GM19023 (cell line): ENCODE measurements at regions not wholly inside any gene's neighbourhood (a gene's known extent, or its start where the extent isn't known, plus 50 kb on each side); places are given as distances from the start of the nearest gene placed in this dataset.
"Not testable (repeated sequence)": the region's sequence is repeated elsewhere in the genome, so short reads cannot be mapped to it uniquely, and the experiment has no call there.

ENCODE experiments used
- ATAC-seq: cut with Tn5 transposase; IDR thresholded peaks from one replicate; pipeline ENCODE4 v1.9.1; 2021; ENCODE audit warnings: mild to moderate bottlenecking, moderate library complexity; ENCODE audit not compliant: unreplicated experiment

DNA sequence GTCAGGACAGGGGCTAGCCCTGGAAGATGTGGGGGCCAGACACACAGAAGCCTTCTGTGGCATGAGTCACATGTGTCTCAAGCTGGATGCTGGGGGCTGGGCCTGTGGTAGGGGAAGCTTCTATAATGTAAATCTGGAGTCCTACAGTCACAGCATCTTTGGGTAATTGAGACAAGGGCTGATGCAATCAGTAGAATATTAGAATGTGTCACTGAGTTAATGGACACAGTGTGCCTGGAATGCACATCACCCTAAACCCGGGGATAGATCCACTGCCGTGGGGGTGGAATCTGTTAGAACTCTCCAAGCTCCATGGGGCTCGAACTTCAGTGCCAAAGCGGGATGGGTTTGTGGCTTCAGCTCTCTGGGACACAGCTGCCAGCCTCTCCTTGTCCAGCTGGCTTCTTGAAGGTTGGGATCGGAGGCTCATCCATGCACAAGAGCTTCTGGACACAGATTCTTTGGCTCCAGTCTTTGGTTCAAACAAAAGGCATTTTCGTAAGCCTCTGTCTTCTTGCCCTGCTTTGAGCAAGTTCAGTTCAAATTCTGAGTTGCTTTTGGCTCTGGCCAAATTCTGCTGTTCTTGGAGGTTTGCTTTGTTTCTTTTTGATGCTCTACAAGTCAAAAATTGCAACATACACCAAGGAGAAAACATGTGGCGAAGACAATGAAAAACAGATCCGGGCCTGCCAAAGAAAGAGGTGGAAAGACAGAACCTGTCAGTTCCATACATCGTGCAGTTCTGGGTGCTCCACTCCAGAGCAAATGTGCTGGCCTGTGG, 194.8 kb upstream of the ZNF32 start:
- no peak for ATAC-seq

DNA sequence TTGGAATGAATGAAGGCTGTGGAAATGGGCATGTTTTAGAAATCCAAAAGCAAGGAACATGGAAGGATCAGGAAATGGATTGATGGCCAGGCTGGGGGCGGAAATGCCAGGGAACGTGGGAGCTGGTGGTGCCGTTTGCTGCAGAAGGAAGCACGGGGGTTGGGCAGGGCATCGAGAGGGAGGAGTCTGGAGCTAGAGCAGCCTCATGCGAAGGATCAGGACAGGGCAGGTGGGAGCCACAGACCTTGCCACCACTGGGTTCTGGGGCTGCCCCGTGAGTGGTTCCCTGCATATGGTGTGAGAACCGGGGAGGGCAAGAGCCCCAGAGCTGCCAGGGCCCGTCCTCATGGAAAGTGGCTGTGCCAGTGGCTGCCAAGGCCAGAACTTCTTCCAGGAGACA, 193.8 kb upstream of the ZNF32 start:
- no peak for ATAC-seq

- no peak for ATAC-seq
Measured at GRCh38 chr10:43842072-43842471, 193.4 kb upstream of the ZNF32 start.

DNA sequence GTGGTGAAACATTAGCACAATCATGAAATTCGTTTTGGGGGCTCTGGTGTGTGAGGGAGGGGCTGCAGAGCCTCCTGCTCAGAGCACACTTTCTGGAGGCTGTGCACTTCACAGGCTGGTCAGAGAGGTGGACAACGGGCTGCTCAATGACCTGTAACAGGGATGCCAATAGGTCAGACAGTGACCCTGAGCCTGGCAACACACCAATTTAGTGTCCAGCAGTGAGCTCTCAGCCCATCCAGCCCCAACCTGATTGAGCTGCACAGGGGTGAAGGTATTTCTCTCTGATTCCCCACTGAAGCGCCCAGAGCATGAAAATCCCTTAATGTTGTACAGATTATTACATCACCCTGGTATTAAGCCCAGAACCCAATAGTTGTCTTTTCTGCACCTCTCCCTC, 191.3 kb upstream of the ZNF32 start:
- ATAC-seq, result no peak

DNA sequence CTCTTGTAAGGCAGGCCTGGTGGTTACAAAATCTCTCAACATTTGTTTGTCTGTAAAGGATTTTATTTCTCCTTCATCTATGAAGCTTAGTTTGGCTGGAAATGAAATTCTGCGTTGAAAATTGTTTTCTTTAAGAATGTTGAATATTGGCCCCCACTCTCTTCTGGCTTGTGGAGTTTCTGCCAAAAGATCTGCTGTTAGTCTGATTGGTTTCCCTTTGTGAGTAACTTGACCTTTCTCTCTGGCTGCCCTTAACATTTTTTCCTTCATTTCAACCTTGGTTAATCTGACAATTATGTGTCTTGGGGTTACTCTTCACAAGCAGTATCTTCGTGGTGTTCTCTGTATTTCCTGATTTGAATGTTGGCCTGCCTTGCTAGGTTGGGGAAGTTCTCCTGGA, 186.1 kb upstream of the ZNF32 start:
- ATAC-seq, result not testable (repeated sequence)

GRCh38 chr10:43827853-43828252, 179.2 kb upstream of the ZNF32 start:
- ATAC-seq, result no peak

DNA sequence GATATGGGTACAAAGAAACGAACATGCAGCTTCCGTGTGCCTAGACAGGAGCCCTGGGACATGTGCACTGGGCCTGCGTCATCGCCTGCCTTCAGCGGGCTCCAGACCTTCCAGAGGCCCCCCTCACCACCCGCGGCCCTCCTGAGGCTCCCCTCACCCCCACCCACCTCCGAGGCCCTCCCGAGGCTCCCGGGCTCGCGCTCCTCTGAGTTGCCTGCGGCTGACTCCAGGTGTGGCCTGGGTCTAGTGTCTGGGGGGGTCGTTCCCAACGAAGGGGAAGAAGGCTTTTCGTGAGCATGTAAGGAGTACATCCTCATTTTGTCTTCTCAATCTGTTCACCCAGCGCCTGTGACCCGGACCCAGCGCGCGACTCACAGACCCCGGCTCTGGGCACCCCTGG, 177.3 kb upstream of the ZNF32 start:
- no peak for ATAC-seq

GRCh38 chr10:43825421-43825820, 176.7 kb upstream of the ZNF32 start:
- ATAC-seq, result no peak

DNA sequence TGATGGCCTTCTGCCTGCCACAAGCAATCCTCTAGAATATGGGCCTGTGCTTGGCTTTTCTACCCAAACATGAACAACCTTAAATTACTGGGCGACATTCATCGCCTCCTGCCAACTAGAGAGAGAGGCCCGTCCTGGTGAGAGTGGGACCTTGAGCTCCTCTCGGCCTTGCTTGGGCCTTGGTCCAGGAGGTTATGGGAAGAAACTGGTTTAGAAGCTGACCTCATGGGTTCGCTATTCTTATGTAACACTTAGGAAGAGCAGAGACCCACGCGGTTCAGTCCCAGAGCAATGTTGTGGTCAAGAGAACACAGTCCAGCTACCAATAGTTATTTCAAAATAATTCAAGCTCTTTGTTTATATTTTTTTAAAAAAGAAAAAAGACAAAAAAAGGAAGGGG, 176.3 kb upstream of the ZNF32 start:
- no peak for ATAC-seq

- no peak for ATAC-seq
Measured at GRCh38 chr10:43822631-43823580, 174.2 kb upstream of the ZNF32 start.

DNA sequence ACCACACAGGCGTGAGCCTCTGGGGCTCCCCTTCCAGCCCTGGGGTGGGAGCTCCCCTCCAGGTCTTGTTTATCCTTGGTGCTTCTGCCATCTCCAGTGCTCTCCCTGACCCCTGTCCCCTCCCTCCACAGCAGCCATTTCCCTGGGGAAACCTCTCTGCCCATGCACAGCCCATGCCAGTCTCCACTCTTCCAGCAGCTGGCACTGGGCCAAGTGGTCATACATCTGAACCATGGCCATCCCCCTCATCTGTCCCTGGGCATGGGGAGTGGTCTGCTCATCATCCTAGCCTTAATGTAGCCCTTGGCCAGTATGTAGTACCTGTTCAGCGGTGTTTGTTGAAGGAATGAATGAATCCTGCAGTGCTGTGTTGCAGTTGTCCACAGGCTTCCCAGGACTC, 172.4 kb upstream of the ZNF32 start:
- ATAC-seq, result no peak

GRCh38 chr10:43820663-43821062, 172.0 kb upstream of the ZNF32 start:
- no peak for ATAC-seq

DNA sequence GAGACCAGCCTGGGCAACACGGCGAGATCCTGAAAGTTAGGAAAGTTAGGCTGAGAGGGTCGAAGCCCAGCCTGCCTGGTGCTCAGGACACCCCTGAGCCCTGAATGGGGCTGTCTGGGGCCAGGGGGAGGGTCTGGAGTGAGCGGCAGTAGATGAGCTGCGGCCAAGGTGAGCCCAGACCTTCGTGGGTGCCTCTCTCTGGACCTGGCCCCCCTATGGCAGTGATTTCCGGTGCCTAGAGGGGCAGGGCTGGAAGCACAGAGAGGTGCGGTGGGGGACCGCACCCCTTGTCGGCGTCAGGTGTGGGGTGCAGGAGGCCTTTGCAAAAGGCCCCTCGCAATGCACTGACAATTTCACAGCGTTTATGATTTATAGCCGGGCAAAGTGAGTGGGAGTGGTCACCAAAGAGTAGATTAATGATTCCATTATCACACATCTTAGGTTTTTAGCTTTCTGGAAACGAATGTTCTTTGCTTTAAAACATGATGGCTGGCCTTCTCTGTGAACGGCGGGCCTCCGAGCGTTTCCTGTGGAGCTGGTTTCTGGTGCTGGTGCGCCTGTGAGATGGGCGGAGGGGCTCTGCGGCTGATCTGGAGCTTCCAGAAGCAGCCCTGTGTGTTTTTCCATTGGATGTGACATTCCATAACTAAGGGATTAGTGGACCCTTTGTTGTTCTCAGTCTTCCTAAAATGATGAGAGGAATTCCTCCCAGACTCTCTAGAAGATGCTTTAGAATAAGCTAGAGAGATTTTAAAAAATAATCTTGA, 171.0 kb upstream of the ZNF32 start:
- ATAC-seq, result no peak

DNA sequence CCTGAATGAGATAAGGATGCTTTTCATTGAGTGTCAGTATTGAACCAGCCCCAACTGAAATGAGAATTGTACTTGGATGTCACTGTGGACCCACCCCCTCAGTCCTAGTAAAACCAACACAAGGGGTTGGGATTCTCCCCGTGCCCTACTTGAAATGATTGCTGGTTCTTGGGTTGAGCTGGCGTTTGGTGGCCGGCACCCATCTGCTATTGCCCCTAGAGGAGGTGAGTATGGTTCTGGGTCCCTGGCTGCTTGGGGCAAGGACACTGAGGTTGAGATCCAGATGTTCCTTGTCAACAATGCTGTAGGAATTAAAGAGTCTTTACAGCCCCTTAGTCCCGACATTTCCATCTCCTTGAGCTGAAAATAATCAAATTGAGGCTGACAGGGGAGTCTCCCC, 170.0 kb upstream of the ZNF32 start:
- ATAC-seq, result no peak

DNA sequence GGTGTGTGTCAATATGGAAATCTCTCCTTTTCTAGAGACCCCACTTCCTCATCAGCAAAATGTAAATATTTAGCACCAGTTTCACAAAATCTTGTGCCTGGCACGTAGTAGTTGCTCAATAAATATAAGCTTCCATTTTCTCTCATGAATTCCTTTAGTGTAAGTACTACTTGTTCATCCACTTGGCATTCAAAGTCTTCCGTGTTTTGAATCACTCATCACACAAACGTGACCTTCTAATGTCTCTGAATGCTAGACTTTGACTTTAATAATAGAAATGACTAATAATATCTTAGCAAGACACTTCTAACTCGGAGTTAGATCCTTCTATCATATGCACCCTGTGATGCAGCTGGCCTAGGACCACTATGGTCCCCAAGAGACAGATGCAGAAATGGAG, 168.7 kb upstream of the ZNF32 start:
- no peak for ATAC-seq

GRCh38 chr10:43816351-43817321, 168.0 kb upstream of the ZNF32 start:
- ATAC-seq, result peak; percentile 95

GRCh38 chr10:43815181-43815885, 166.7 kb upstream of the ZNF32 start:
- ATAC-seq, result no peak

GRCh38 chr10:43814663-43815062, 166.0 kb upstream of the ZNF32 start:
- ATAC-seq, result no peak

DNA sequence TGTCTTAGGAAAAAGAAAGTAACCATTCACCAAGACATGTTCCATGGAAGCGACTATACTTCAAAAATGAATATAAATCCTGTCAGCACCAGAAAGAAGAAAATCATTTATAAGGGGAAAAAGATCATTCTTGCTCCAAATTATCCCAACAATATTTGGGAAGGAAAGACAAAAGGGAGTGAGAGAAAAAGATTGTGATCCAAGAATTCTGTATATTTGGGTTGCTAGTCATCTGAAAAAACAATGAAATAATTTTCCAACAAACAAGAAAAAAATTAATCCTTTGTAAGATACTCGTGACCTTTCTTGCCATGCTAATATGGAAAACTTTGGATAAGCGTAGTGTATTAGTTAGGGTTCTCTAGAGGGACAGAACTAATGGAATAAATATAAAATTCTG, 163.2 kb upstream of the ZNF32 start:
- no peak for ATAC-seq
